ENCODE measurements at regions not wholly inside any gene's neighbourhood (a gene's known extent, or its start where the extent isn't known, plus 50 kb on each side); places are given as distances from the start of the nearest gene placed in this dataset.

GRCh38 chr5:60295423-60295822, 401.9 kb upstream of the PDE4D start:
- TF ChIP-seq, protein P1, sequence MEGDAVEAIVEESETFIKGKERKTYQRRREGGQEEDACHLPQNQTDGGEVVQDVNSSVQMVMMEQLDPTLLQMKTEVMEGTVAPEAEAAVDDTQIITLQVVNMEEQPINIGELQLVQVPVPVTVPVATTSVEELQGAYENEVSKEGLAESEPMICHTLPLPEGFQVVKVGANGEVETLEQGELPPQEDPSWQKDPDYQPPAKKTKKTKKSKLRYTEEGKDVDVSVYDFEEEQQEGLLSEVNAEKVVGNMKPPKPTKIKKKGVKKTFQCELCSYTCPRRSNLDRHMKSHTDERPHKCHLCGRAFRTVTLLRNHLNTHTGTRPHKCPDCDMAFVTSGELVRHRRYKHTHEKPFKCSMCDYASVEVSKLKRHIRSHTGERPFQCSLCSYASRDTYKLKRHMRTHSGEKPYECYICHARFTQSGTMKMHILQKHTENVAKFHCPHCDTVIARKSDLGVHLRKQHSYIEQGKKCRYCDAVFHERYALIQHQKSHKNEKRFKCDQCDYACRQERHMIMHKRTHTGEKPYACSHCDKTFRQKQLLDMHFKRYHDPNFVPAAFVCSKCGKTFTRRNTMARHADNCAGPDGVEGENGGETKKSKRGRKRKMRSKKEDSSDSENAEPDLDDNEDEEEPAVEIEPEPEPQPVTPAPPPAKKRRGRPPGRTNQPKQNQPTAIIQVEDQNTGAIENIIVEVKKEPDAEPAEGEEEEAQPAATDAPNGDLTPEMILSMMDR (IDR thresholded peaks at IDR 0.05) = peak in 1 of 2 donors; percentile 20
- no peak for TF ChIP-seq POLR2AphosphoS5 (IDR thresholded peaks at IDR 0.05)

Data from suprapubic skin (tissue), 3 donors.